A549 (cell line): ENCODE measurements at regions not wholly inside any gene's neighbourhood (a gene's known extent, or its start where the extent isn't known, plus 50 kb on each side); places are given as distances from the start of the nearest gene placed in this dataset.

Experiments used
- CEBPB ChIP-seq, 2 experiments: fragments of >200 bp in 1 of 2; sonication (Bioruptor Twin) in 1 of 2; formaldehyde crosslinking in 1 of 2; IDR thresholded peaks; 2 replicates each; pipeline ENCODE4 v1.6.1; 2012 to 2016
- CHD2 ChIP-seq: fragments of 150-350 bp; IDR thresholded peaks from 2 replicates; pipeline ENCODE4 v1.6.1; 2014; ENCODE audit warnings: low read length; ENCODE audit not compliant: partially characterized antibody
- CTCF ChIP-seq: fragments of >200 bp; sonication (Bioruptor Twin); formaldehyde crosslinking; IDR thresholded peaks from 3 replicates; pipeline ENCODE4 v1.5.1; 2016
- EHF ChIP-seq: fragments of 250-450 bp; sonication (Bioruptor Pico); IDR thresholded peaks from 2 replicates; pipeline ENCODE4 v1.5.0; 2020; ENCODE audit warnings: mild to moderate bottlenecking
- HDAC2 ChIP-seq: fragments of 200-600 bp; sonication (generic); IDR thresholded peaks from 2 replicates; pipeline ENCODE4 v1.6.1; 2016
- HOXB5 ChIP-seq: fragments of 250-450 bp; sonication (Bioruptor Pico); IDR thresholded peaks from 2 replicates; pipeline ENCODE4 v1.5.0; 2020; ENCODE audit warnings: mild to moderate bottlenecking, moderate library complexity
- MAFK ChIP-seq: fragments of 450-650 bp; IDR thresholded peaks from 2 replicates; pipeline ENCODE4 v1.6.1; 2014; ENCODE audit not compliant: partially characterized antibody
- MAZ ChIP-seq: fragments of 150-350 bp; IDR thresholded peaks from 2 replicates; pipeline ENCODE4 v1.6.1; 2014; ENCODE audit warnings: antibody characterized with exemption, low read depth, low read length, borderline replicate concordance
- MYC ChIP-seq: IDR thresholded peaks from 2 replicates; pipeline ENCODE4 v1.6.1; 2012; ENCODE audit warnings: mild to moderate bottlenecking, inconsistent platforms, low read length, improper control_type of control experiment, borderline replicate concordance
- PHF8 ChIP-seq: fragments of 200-600 bp; sonication (generic); IDR thresholded peaks from 2 replicates; pipeline ENCODE4 v1.6.1; 2016; ENCODE audit warnings: low read depth, mild to moderate bottlenecking, antibody characterized with exemption, moderate library complexity, borderline replicate concordance
- POLR2A ChIP-seq: IDR thresholded peaks from 2 replicates; pipeline ENCODE4 v1.6.1; 2012; ENCODE audit warnings: mild to moderate bottlenecking, low read length
- RAD21 ChIP-seq, 2 experiments: fragments of >200 bp in 1 of 2; sonication (Bioruptor Twin) in 1 of 2; formaldehyde crosslinking in 1 of 2; IDR thresholded peaks in 1 of 2; conservative IDR thresholded peaks in 1 of 2; 2 replicates in 1 of 2; 3 replicates in 1 of 2; pipeline ENCODE4 v1.6.1; 2012 to 2018; ENCODE audit warnings: inconsistent platforms in 1 of 2
- RFX5 ChIP-seq: fragments of 450-650 bp; IDR thresholded peaks from 2 replicates; pipeline ENCODE4 v1.7.1; 2014; ENCODE audit warnings: antibody characterized with exemption, mild to moderate bottlenecking, moderate library complexity
- ZSCAN20 ChIP-seq: fragments of 250-450 bp; sonication (Bioruptor Pico); IDR thresholded peaks from 2 replicates; pipeline ENCODE4 v1.8.0; 2022; ENCODE audit warnings: mild to moderate bottlenecking, moderate library complexity

GRCh38 chr12:112590281-112590680 lies 171.5 kb downstream of the PTPN11 start:
- TF ChIP-seq CHD2 (no peak), MAZ (no peak), CTCF (no peak), ZSCAN20 (CRISPR knock-in tag) (no peak), RAD21 (conservative IDR thresholded peaks at IDR 0.05 in 1 of 2, IDR thresholded peaks at IDR 0.05 in 1 of 2) (no peak), PHF8 (no peak), RFX5 (no peak), HOXB5 (no peak), MAFK (no peak), POLR2A (no peak), EHF (CRISPR knock-in tag) (no peak), MYC (no peak), CEBPB (IDR thresholded peaks at IDR 0.05) (no peak), HDAC2 (no peak)
